CD4-positive, alpha-beta memory T cell (primary cell): ENCODE measurements at regions not wholly inside any gene's neighbourhood (a gene's known extent, or its start where the extent isn't known, plus 50 kb on each side); places are given as distances from the start of the nearest gene placed in this dataset.

Experiments
- CTCF ChIA-PET: fragments of 350-600 bp; sonication (Branson Sonifier 250); formaldehyde crosslinking; loops from one replicate; lab custom pipeline; 2021; ENCODE audit warnings: inconsistent platforms; ENCODE audit not compliant: partially characterized antibody; lab: Charles Lee
- POLR2A ChIA-PET: fragments of 350-600 bp; sonication (Branson Sonifier 250); formaldehyde crosslinking; loops from one replicate; lab custom pipeline; 2021; ENCODE audit not compliant: partially characterized antibody; lab: Charles Lee
- DNase-seq, 5 donors: peaks; one replicate each; pipeline versions ENCODE4 v3.0.0 to v3.0.0-alpha.2; 2020 to 2022; ENCODE audit warnings: mixed read lengths in 1 of 5
- H3K27ac ChIP-seq: one replicate; pipeline ENCODE4 v1.7.0; 2013; ENCODE audit warnings: low read depth, low read length
- H3K27me3 ChIP-seq: 2 replicates; pipeline ENCODE4 v1.7.0; 2013; ENCODE audit warnings: mild to moderate bottlenecking, low read length, moderate library complexity; ENCODE audit not compliant: insufficient read depth
- H3K36me3 ChIP-seq: 2 replicates; pipeline ENCODE4 v1.7.0; 2013; ENCODE audit warnings: mild to moderate bottlenecking, low read length, moderate library complexity; ENCODE audit not compliant: insufficient read depth
- H3K4me1 ChIP-seq: 2 replicates; pipeline ENCODE4 v1.7.0; 2013; ENCODE audit warnings: mild to moderate bottlenecking, low read length, moderate library complexity; ENCODE audit not compliant: insufficient read depth
- H3K4me3 ChIP-seq, 2 donors: one replicate each; pipeline ENCODE4 v1.7.0; 2013; ENCODE audit warnings: low read length in 2 of 2, mild to moderate bottlenecking in 1 of 2
- H3K9me3 ChIP-seq, 2 donors: one replicate each; pipeline ENCODE4 v1.7.0; 2013; ENCODE audit warnings: low read length in 2 of 2, control low read depth in 1 of 2; ENCODE audit not compliant: control insufficient read depth in 1 of 2
- H3K27ac Mint-ChIP-seq, 7 donors: one replicate each; pipeline ENCODE4 v1.8.0; 2020 to 2021; ENCODE audit warnings: mixed read lengths in 7 of 7, mild to moderate bottlenecking in 6 of 7, inconsistent platforms in 3 of 7, moderate library complexity in 3 of 7
- H3K27me3 Mint-ChIP-seq, 2 donors: one replicate each; pipeline ENCODE4 v1.8.0; 2020 to 2021; ENCODE audit warnings: mixed read lengths in 2 of 2
- H3K36me3 Mint-ChIP-seq, 2 donors: one replicate each; pipeline ENCODE4 v1.8.0; 2020 to 2021; ENCODE audit warnings: mixed read lengths in 2 of 2, inconsistent platforms in 1 of 2, mild to moderate bottlenecking in 1 of 2
- H3K4me1 Mint-ChIP-seq, 4 donors: one replicate each; pipeline ENCODE4 v1.8.0; 2020 to 2021; ENCODE audit warnings: mixed read lengths in 4 of 4, mild to moderate bottlenecking in 1 of 4
- H3K4me3 Mint-ChIP-seq, 8 donors: one replicate each; pipeline ENCODE4 v1.8.0; 2020 to 2021; ENCODE audit warnings: mixed read lengths in 8 of 8, mild to moderate bottlenecking in 7 of 8, moderate library complexity in 6 of 8, inconsistent platforms in 3 of 8
- H3K9me3 Mint-ChIP-seq, 8 donors: one replicate each; pipeline ENCODE4 v1.8.0; 2020 to 2021; ENCODE audit warnings: mixed read lengths in 8 of 8, mild to moderate bottlenecking in 5 of 8, inconsistent platforms in 3 of 8, moderate library complexity in 1 of 8
- intact Hi-C: fragments of 100-400 bp; cut with micrococcal nuclease; formaldehyde crosslinking; loops from one replicate; pipeline ENCODE4 v1.15.1; 2023

GRCh38 chr3:36221975-36222374 is 158.3 kb upstream of the STAC start:
- peaks cover 0 to 7% (median 2%) of the 10 kb centered on the region in 8 donors for H3K9me3 Mint-ChIP-seq

GRCh38 chr3:36227980-36228379 is 152.3 kb upstream of the STAC start:
- Histone ChIP-seq H3K9me3 (no peaks in the 10 kb centered on the region), H3K36me3 (no peaks in the 10 kb centered on the region), H3K4me3 (no peak overlapping the region), H3K27ac (no peak overlapping the region), H3K4me1 (no peaks in the 10 kb centered on the region), H3K27me3 (no peaks in the 10 kb centered on the region)
- DNase-seq: no peak
- H3K4me1 Mint-ChIP-seq: no peaks in the 10 kb centered on the region
- ChIA-PET POLR2A (no interaction called here), CTCF (no interaction called here)
- H3K9me3 Mint-ChIP-seq: peaks cover 0 to 8% (median 4%) of the 10 kb centered on the region in 8 donors
- H3K27ac Mint-ChIP-seq: no peak overlapping the region
- intact Hi-C loops: no loop called here
- H3K36me3 Mint-ChIP-seq: no peaks in the 10 kb centered on the region
- H3K27me3 Mint-ChIP-seq: no peaks in the 10 kb centered on the region
- H3K4me3 Mint-ChIP-seq: no peak overlapping the region

More at GRCh38 chr3:36221975-36222374, 158.3 kb upstream of the STAC start:
- Histone ChIP-seq H3K36me3 (no peaks in the 10 kb centered on the region), H3K4me3 (no peak overlapping the region), H3K9me3 (no peaks in the 10 kb centered on the region), H3K4me1 (no peaks in the 10 kb centered on the region), H3K27me3 (no peaks in the 10 kb centered on the region), H3K27ac (no peak overlapping the region)
- ChIA-PET POLR2A (no interaction called here), CTCF (no interaction called here)
- DNase-seq: no peak
- H3K4me1 Mint-ChIP-seq: no peaks in the 10 kb centered on the region
- no peak overlapping the region for H3K4me3 Mint-ChIP-seq
- intact Hi-C loops: no loop called here
- no peak overlapping the region for H3K27ac Mint-ChIP-seq
- H3K36me3 Mint-ChIP-seq: no peaks in the 10 kb centered on the region
- H3K27me3 Mint-ChIP-seq: no peaks in the 10 kb centered on the region

- Histone ChIP-seq H3K4me3 (no peak overlapping the region), H3K36me3 (no peaks in the 10 kb centered on the region), H3K4me1 (no peaks in the 10 kb centered on the region), H3K27me3 (no peaks in the 10 kb centered on the region), H3K27ac (no peak overlapping the region), H3K9me3 (no peaks in the 10 kb centered on the region)
- ChIA-PET CTCF (no interaction called here), POLR2A (no interaction called here)
- Mint-ChIP-seq H3K9me3 (peaks cover 0 to 10% (median 4%) of the 10 kb centered on the region in 8 donors), H3K27me3 (no peaks in the 10 kb centered on the region), H3K4me1 (no peaks in the 10 kb centered on the region), H3K27ac (no peak overlapping the region), H3K36me3 (no peaks in the 10 kb centered on the region), H3K4me3 (no peak overlapping the region)
- no peak for DNase-seq
- intact Hi-C loops: no loop called here
Measured at GRCh38 chr3:36229496-36229895, 150.8 kb upstream of the STAC start.

- no peak overlapping the region for H3K4me3 Mint-ChIP-seq
Measured at GRCh38 chr3:36232797-36233489, 147.4 kb upstream of the STAC start.

GRCh38 chr3:36244728-36245127 is 135.6 kb upstream of the STAC start:
- no peaks in the 10 kb centered on the region for H3K4me1 Mint-ChIP-seq
- no peaks in the 10 kb centered on the region for H3K36me3 Mint-ChIP-seq
- H3K36me3 ChIP-seq: no peaks in the 10 kb centered on the region
- H3K27me3 ChIP-seq: no peaks in the 10 kb centered on the region
- POLR2A ChIA-PET: no interaction called here
- no peak overlapping the region for H3K27ac ChIP-seq
- no peak overlapping the region for H3K4me3 ChIP-seq
- CTCF ChIA-PET: no interaction called here
- intact Hi-C loops: no loop called here
- H3K4me1 ChIP-seq: no peaks in the 10 kb centered on the region
- no peak for DNase-seq
- H3K9me3 ChIP-seq: no peaks in the 10 kb centered on the region
- H3K9me3 Mint-ChIP-seq: peaks cover 0 to 18% (median 0%) of the 10 kb centered on the region in 8 donors
- no peak overlapping the region for H3K27ac Mint-ChIP-seq
- H3K27me3 Mint-ChIP-seq: no peaks in the 10 kb centered on the region
- H3K4me3 Mint-ChIP-seq: no peak overlapping the region

More at GRCh38 chr3:36232797-36233489, 147.4 kb upstream of the STAC start:
- H3K9me3 Mint-ChIP-seq: peaks cover 3 to 18% (median 8%) of the 10 kb centered on the region in 8 donors
- no peak for DNase-seq
- Histone ChIP-seq H3K9me3 (no peaks in the 10 kb centered on the region), H3K27me3 (no peaks in the 10 kb centered on the region), H3K27ac (no peak overlapping the region), H3K36me3 (no peaks in the 10 kb centered on the region), H3K4me3 (no peak overlapping the region), H3K4me1 (no peaks in the 10 kb centered on the region)
- no peaks in the 10 kb centered on the region for H3K36me3 Mint-ChIP-seq
- no peaks in the 10 kb centered on the region for H3K4me1 Mint-ChIP-seq
- H3K27ac Mint-ChIP-seq: no peak overlapping the region
- ChIA-PET POLR2A (no interaction called here), CTCF (no interaction called here)
- intact Hi-C loops: no loop called here
- H3K27me3 Mint-ChIP-seq: no peaks in the 10 kb centered on the region

GRCh38 chr3:36248374-36248773 is 131.9 kb upstream of the STAC start:
- Histone ChIP-seq H3K4me1 (no peaks in the 10 kb centered on the region), H3K36me3 (no peaks in the 10 kb centered on the region), H3K4me3 (no peak overlapping the region), H3K9me3 (no peaks in the 10 kb centered on the region), H3K27ac (no peak overlapping the region), H3K27me3 (no peaks in the 10 kb centered on the region)
- Mint-ChIP-seq H3K27ac (no peak overlapping the region), H3K27me3 (no peaks in the 10 kb centered on the region), H3K36me3 (no peaks in the 10 kb centered on the region), H3K4me1 (no peaks in the 10 kb centered on the region), H3K9me3 (peaks cover 3 to 20% (median 10%) of the 10 kb centered on the region in 8 donors), H3K4me3 (no peak overlapping the region)
- intact Hi-C loops: no loop called here
- CTCF ChIA-PET: no interaction called here
- POLR2A ChIA-PET: no interaction called here
- DNase-seq: no peak

GRCh38 chr3:36250191-36250590 is 130.1 kb upstream of the STAC start:
- Histone ChIP-seq H3K36me3 (no peaks in the 10 kb centered on the region), H3K4me1 (no peaks in the 10 kb centered on the region), H3K27ac (no peak overlapping the region), H3K27me3 (no peaks in the 10 kb centered on the region), H3K9me3 (no peaks in the 10 kb centered on the region), H3K4me3 (no peak overlapping the region)
- no peak for DNase-seq
- no peaks in the 10 kb centered on the region for H3K36me3 Mint-ChIP-seq
- H3K4me3 Mint-ChIP-seq: no peak overlapping the region
- POLR2A ChIA-PET: no interaction called here
- no peak overlapping the region for H3K27ac Mint-ChIP-seq
- no peaks in the 10 kb centered on the region for H3K4me1 Mint-ChIP-seq
- intact Hi-C loops: no loop called here
- H3K9me3 Mint-ChIP-seq: peaks cover 5 to 20% (median 11%) of the 10 kb centered on the region in 8 donors
- no peaks in the 10 kb centered on the region for H3K27me3 Mint-ChIP-seq
- CTCF ChIA-PET: no interaction called here
